BE2C (cell line): ENCODE measurements at regions not wholly inside any gene's neighbourhood (a gene's known extent, or its start where the extent isn't known, plus 50 kb on each side); places are given as distances from the start of the nearest gene placed in this dataset.

Experiments used
- DNase-seq: peaks from one replicate; pipeline ENCODE4 v3.0.0-alpha.2; 2020
- H3K27me3 ChIP-seq: fragments of 250-450 bp; sonication (Bioruptor Pico); 2 replicates; pipeline ENCODE4 v1.5.1; 2020; ENCODE audit warnings: mild to moderate bottlenecking
- H3K36me3 ChIP-seq: fragments of 250-450 bp; sonication (Bioruptor Pico); 2 replicates; pipeline ENCODE4 v1.5.1; 2020; ENCODE audit warnings: mild to moderate bottlenecking
- H3K4me1 ChIP-seq: fragments of 250-450 bp; sonication (Bioruptor Pico); 2 replicates; pipeline ENCODE4 v1.5.1; 2020
- H3K4me3 ChIP-seq: 2 replicates; pipeline ENCODE4 v1.5.1; 2011; ENCODE audit warnings: low read depth, low read length
- H3K9me3 ChIP-seq: fragments of 250-450 bp; sonication (Bioruptor Pico); 2 replicates; pipeline ENCODE4 v1.5.1; 2020
- TF ChIP-seq, protein P1 (sequence below): IDR thresholded peaks from 2 replicates; pipeline ENCODE4 v1.5.1; 2012; ENCODE audit warnings: mild to moderate bottlenecking, low read depth, low read length

DNA sequence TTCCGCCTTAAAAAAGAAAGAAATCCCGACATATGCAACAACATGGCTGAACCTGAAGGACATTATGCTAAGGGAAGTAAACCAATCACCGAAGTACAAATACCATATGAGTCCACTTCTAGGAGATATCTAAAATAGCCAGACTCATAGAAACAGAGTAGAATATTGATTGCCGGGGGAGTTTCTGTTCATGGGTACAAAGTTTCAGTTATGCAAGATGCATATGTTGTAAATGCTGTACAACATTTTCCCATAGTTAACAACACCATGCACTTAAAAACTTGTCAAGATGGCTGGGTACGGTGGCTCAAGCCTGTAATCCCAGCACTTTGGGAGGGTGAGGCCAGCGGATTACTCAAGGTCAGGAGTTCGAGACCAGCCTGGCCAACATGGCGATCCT is 251.5 kb upstream of the EEF2KMT start:
- no peaks in the 10 kb centered on the region for H3K36me3 ChIP-seq
- peaks cover 2% of the 10 kb centered on the region; the same call in 1 of the 2 replicates for H3K4me1 ChIP-seq
- H3K27me3 ChIP-seq, result no peaks in the 10 kb centered on the region
- no peak for DNase-seq
- TF ChIP-seq, protein P1, sequence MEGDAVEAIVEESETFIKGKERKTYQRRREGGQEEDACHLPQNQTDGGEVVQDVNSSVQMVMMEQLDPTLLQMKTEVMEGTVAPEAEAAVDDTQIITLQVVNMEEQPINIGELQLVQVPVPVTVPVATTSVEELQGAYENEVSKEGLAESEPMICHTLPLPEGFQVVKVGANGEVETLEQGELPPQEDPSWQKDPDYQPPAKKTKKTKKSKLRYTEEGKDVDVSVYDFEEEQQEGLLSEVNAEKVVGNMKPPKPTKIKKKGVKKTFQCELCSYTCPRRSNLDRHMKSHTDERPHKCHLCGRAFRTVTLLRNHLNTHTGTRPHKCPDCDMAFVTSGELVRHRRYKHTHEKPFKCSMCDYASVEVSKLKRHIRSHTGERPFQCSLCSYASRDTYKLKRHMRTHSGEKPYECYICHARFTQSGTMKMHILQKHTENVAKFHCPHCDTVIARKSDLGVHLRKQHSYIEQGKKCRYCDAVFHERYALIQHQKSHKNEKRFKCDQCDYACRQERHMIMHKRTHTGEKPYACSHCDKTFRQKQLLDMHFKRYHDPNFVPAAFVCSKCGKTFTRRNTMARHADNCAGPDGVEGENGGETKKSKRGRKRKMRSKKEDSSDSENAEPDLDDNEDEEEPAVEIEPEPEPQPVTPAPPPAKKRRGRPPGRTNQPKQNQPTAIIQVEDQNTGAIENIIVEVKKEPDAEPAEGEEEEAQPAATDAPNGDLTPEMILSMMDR, result no peak
- no peaks in the 10 kb centered on the region for H3K9me3 ChIP-seq
- H3K4me3 ChIP-seq, result no peak overlapping the region

DNA sequence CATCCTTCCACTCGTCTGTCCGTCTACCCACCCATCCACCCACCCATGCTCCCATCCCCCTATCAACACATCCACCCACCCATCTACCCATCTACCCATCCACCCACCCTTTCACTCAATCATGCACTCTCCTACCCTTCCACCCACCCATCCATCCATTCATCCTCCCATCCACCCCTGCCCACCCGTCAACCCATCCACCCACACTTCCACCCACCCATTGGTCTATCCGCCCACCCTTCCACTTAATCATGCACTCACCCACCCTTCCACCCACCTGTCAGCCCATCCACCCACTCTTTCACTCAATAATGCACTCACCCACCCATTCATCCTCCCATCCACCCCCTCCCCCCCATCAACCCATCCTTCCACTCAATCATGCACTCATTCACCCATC is 250.0 kb upstream of the EEF2KMT start:
- DNase-seq, result no peak
- H3K27me3 ChIP-seq, result no peaks in the 10 kb centered on the region
- TF ChIP-seq, protein P1, result no peak

DNA sequence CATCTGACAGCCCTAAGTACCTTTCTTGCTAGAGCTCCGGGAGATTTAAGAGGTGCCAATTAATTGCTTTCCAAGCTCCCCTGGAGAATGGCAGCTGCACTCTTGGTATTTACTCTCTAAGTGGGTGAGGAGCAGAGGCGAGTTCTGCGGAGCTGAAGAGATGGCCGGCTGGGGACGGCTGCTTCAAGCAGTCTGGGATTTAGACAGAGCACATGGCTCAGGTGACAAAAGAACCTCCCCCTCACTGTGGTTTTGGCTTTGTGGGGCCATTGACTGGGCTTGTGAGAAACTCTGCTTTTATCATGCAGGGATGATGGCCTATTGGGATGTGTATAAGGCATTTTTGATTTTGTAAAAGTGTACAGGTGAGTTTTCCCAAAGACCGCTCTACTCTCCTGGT is 239.3 kb upstream of the EEF2KMT start:
- DNase-seq, result no peak
- Histone ChIP-seq H3K4me3 (no peak overlapping the region), H3K36me3 (no peaks in the 10 kb centered on the region), H3K4me1 (no peaks in the 10 kb centered on the region), H3K27me3 (peaks cover 6% of the 10 kb centered on the region; the same call in 1 of the 2 replicates), H3K9me3 (no peaks in the 10 kb centered on the region; the same call in 1 of the 2 replicates)
- TF ChIP-seq, protein P1, result no peak

More for the DNA sequence above, 250.0 kb upstream of the EEF2KMT start:
- Histone ChIP-seq H3K4me1 (peaks cover 2% of the 10 kb centered on the region; the same call in 1 of the 2 replicates), H3K4me3 (no peak overlapping the region), H3K36me3 (no peaks in the 10 kb centered on the region), H3K9me3 (no peaks in the 10 kb centered on the region)

DNA sequence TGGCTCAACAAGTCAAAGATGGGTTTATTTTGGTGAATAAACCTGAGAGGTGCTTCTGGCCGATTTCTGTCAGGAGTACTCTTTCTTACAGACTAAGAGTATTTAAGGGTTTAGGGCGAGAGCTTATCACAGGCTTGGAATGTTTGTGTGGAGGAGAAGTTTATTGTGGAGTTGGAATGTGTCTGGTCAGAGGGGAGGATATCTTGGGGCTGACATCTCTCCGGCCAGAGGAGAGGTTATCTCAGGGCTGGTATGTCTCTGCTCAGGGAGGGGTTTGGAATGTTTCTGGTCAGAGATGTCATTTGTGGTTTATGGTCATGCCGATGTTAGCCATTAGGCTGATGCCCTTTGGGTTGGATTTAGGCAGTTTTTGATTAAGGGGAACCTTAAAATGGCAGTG is 236.4 kb upstream of the EEF2KMT start:
- H3K9me3 ChIP-seq, result no peaks in the 10 kb centered on the region
- TF ChIP-seq, protein P1, result no peak
- H3K36me3 ChIP-seq, result no peaks in the 10 kb centered on the region
- H3K4me1 ChIP-seq, result no peaks in the 10 kb centered on the region
- DNase-seq, result no peak
- peaks cover 6% of the 10 kb centered on the region; the same call in 1 of the 2 replicates for H3K27me3 ChIP-seq
- H3K4me3 ChIP-seq, result no peak overlapping the region

DNA sequence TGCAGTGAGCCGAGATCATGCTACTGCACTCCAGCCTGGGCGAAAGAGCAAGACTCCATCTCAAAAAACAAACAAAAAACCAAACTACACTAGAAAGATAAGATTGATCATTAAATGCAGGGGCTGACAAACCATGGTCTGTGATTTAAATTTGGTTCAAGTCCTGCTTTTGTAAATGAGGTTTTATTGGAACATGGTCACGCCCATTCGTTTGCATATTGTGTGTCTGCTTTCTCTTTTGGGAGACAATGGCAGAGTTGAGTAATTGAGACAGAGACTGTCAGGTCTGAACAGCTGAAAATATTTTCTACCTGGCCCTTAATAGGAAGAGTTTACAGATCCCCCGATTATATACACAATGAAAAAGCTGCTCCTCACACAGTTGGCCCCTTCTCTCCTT is 235.5 kb upstream of the EEF2KMT start:
- DNase-seq, result no peak
- Histone ChIP-seq H3K4me1 (no peaks in the 10 kb centered on the region), H3K27me3 (peaks cover 6% of the 10 kb centered on the region; the same call in 1 of the 2 replicates), H3K9me3 (no peaks in the 10 kb centered on the region), H3K4me3 (no peak overlapping the region), H3K36me3 (no peaks in the 10 kb centered on the region)
- TF ChIP-seq, protein P1, result no peak

DNA sequence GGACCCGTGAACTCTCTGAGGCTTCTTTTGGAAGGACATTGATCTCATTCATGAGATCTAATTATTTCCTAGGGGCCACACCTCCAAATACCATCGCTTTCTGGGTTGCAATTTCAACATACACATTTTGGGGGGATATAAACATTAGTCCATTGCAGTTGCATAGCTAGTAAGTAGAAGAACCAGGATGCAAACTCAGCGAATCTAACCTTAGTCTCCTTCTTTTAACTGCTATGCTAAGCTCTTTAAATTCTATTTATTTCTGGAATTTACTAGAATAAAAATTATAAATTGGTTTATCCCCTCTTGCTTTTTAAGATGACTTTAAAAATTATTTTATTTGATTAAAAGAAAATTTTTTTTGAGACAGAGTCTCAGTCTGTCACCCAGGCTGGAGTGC is 232.5 kb upstream of the EEF2KMT start:
- no peak for DNase-seq
- H3K27me3 ChIP-seq, result no peaks in the 10 kb centered on the region; the same call in 1 of the 2 replicates
- no peaks in the 10 kb centered on the region for H3K4me1 ChIP-seq
- no peaks in the 10 kb centered on the region for H3K36me3 ChIP-seq
- no peak overlapping the region for H3K4me3 ChIP-seq
- no peaks in the 10 kb centered on the region for H3K9me3 ChIP-seq
- TF ChIP-seq, protein P1, result no peak
